ENCODE measurements at regions not wholly inside any gene's neighbourhood (a gene's known extent, or its start where the extent isn't known, plus 50 kb on each side); places are given as distances from the start of the nearest gene placed in this dataset.

DNA sequence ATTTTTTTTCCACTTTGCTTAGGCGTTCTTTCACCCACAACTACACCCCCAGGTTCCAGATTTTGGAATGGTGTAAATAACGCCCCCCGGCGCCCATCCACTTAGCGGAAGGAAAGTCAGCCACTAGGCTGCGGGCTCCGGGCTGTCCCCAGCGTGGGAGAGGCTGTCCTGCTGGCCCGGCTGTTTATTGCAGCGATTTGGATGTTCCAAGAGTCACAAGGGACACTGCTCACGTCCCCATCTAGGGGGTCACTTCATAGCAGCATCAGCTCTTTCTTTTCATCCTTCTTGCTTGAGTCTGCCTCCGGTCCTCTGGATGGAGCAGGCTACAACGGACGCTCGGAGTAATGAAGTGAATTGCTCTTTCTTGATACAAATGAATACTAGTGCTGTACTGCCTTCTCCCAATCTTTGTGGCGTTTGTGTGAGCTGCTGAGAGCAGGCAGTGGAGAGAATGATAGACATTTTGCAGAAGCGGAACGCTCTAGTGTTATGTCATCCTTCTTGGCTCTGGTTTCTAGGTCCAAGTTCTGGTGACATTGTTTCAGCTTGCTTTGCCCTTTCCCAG lies 50.7 kb upstream of the PAIP2B start:
- DNase-seq = peak; percentile 2

DNA sequence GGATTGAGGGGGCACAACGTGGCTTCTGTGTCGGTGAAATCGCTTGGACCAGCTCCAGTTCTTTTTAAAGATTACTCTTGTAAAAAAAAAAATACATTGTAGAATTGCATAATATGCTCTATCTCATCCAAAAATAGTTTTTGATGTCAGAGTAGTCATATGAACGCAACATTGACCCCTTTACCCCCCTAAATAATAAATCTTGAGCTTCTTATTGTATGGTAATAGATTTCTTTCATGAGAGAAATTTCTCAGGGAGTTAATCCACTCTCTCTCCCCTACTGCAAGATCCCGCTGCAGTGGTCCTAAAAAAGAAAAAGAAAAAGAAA lies 50.2 kb upstream of the PAIP2B start:
- DNase-seq = no peak

DNA sequence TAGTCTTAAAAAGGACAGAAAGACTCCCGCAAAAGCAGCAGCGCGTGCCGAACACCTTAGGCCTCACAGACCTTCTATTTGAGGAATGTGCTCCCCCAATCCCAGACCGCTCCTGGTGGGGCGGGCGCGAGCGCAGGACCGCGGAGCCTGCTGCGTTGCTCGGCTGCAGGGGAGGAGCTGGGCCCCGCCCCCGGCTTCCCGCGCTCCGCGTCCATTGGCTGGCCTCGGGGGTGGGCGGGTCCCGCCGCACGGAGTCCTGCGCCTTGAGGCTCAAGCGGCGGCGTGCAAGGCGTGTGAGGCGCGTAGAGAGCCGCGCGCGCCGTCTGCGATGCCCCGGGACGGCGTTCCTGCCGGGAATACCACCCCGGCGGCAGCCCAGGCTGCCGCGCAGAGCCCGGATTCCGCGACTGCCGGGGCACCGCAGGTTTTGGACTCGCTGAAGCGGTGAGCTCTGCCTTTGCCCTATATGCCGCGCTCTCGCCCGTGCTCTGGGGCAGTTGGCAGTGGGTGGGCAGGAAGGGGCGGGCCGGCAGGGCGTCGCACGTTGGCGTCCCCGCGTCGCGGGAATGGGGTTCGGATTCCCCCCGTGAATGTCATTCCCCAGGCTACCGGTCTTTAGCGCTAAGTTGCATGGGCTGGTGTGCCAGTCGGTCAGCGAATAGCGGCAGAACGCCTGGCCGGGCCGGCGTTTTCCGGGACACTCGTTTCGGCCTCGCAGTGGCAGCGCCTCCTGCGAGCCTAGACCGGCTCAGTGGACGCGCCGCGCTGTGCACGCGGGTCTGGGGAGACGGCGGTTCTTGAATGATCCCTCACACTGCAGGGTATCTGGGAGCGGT lies 49.6 kb upstream of the PAIP2B start:
- peak; percentile 83 for DNase-seq

Measured in fibroblast of skin of abdomen (primary cell).